HEK293 (cell line): ENCODE measurements at regions not wholly inside any gene's neighbourhood (a gene's known extent, or its start where the extent isn't known, plus 50 kb on each side); places are given as distances from the start of the nearest gene placed in this dataset.

Source experiments
- BCL11B ChIP-seq: fragments of 450-650 bp; formaldehyde crosslinking; IDR thresholded peaks from 2 replicates; pipeline ENCODE4 v1.5.1; 2016; ENCODE audit warnings: low read depth, missing biosample characterization, missing genetic modification characterization
- SCRT2 ChIP-seq: fragments of 450-650 bp; formaldehyde crosslinking; IDR thresholded peaks from 2 replicates; pipeline ENCODE4 v1.5.1; 2016; ENCODE audit warnings: missing biosample characterization, missing genetic modification characterization
- YY1 ChIP-seq: fragments of 450-650 bp; formaldehyde crosslinking; IDR thresholded peaks from 2 replicates; pipeline ENCODE4 v1.5.1; 2018; ENCODE audit warnings: missing biosample characterization, missing genetic modification characterization
- ZIC2 ChIP-seq: fragments of 450-650 bp; formaldehyde crosslinking; IDR thresholded peaks from 2 replicates; pipeline ENCODE4 v1.5.1; 2016; ENCODE audit warnings: missing biosample characterization, missing genetic modification characterization
- ZNF184 ChIP-seq: fragments of 450-650 bp; IDR thresholded peaks from 2 replicates; pipeline ENCODE4 v1.5.1; 2018; ENCODE audit warnings: missing biosample characterization, mild to moderate bottlenecking, missing genetic modification characterization
- ZNF2 ChIP-seq: fragments of 450-650 bp; formaldehyde crosslinking; IDR thresholded peaks from 2 replicates; pipeline ENCODE4 v1.5.1; 2016; ENCODE audit warnings: missing biosample characterization, missing genetic modification characterization
- ZNF221 ChIP-seq: fragments of 450-650 bp; formaldehyde crosslinking; IDR thresholded peaks from 2 replicates; pipeline ENCODE4 v1.5.1; 2017; ENCODE audit warnings: missing biosample characterization, missing genetic modification characterization, borderline replicate concordance
- ZNF274 ChIP-seq, 2 experiments: fragments of 200-500 bp in 1 of 2; fragments of 450-650 bp in 1 of 2; sonication (Bioruptor generic) in 1 of 2; formaldehyde crosslinking in 1 of 2; IDR thresholded peaks; 2 replicates each; pipeline versions ENCODE4 v1.5.1 to v1.6.1; 2014 to 2016; ENCODE audit warnings: borderline replicate concordance in 1 of 2, inconsistent platforms in 1 of 2, low read length in 1 of 2, missing biosample characterization in 1 of 2, missing genetic modification characterization in 1 of 2
- ZNF558 ChIP-seq: fragments of 450-650 bp; formaldehyde crosslinking; IDR thresholded peaks from 2 replicates; pipeline ENCODE4 v1.5.1; 2016; ENCODE audit warnings: missing biosample characterization, missing genetic modification characterization
- ZNF561 ChIP-seq: fragments of 450-650 bp; IDR thresholded peaks from 2 replicates; pipeline ENCODE4 v1.5.1; 2018; ENCODE audit warnings: missing biosample characterization, missing genetic modification characterization, borderline replicate concordance
- ZNF660 ChIP-seq: fragments of 450-650 bp; IDR thresholded peaks from 2 replicates; pipeline ENCODE4 v1.5.1; 2018; ENCODE audit warnings: missing biosample characterization, mild to moderate bottlenecking, missing genetic modification characterization
- TF ChIP-seq, protein P1 (sequence below): fragments of 450-650 bp; formaldehyde crosslinking; IDR thresholded peaks from 2 replicates; pipeline ENCODE4 v1.5.1; 2016; ENCODE audit warnings: missing biosample characterization, missing genetic modification characterization
- TF ChIP-seq, protein P2 (sequence below): fragments of 450-650 bp; formaldehyde crosslinking; IDR thresholded peaks from 2 replicates; pipeline ENCODE4 v1.5.1; 2016; ENCODE audit warnings: missing biosample characterization, missing genetic modification characterization
- TF ChIP-seq, protein P3 (sequence below): fragments of 450-650 bp; formaldehyde crosslinking; IDR thresholded peaks from 2 replicates; pipeline ENCODE4 v1.5.1; 2016; ENCODE audit warnings: missing biosample characterization, missing genetic modification characterization

DNA sequence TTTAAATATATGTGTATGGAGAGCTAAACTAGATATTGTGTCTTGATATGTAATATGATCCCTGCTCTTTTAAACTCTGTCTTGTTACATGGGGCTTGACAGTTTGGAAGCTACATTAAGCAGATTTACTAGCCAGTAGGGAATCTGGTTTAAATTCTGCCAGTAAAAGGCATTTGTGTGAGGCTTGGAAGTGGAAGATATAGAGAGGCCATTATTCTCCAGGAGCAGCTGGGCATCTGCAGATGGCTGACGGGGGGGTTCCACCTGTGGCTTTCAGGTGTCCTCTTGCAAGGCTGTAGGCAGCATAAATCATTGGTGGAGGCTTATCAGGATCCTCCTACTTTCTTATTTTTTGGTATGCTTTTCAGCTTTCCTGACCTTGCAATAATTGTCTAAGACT lies 179.1 kb upstream of the FBXL7 start:
- TF ChIP-seq, protein P1, sequence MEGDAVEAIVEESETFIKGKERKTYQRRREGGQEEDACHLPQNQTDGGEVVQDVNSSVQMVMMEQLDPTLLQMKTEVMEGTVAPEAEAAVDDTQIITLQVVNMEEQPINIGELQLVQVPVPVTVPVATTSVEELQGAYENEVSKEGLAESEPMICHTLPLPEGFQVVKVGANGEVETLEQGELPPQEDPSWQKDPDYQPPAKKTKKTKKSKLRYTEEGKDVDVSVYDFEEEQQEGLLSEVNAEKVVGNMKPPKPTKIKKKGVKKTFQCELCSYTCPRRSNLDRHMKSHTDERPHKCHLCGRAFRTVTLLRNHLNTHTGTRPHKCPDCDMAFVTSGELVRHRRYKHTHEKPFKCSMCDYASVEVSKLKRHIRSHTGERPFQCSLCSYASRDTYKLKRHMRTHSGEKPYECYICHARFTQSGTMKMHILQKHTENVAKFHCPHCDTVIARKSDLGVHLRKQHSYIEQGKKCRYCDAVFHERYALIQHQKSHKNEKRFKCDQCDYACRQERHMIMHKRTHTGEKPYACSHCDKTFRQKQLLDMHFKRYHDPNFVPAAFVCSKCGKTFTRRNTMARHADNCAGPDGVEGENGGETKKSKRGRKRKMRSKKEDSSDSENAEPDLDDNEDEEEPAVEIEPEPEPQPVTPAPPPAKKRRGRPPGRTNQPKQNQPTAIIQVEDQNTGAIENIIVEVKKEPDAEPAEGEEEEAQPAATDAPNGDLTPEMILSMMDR (tag by site-specific recombination) = no peak
- TF ChIP-seq YY1 (tag by site-specific recombination) (no peak), ZNF221 (tag by site-specific recombination) (no peak), ZNF561 (tag by site-specific recombination) (no peak), SCRT2 (tag by site-specific recombination) (no peak), ZNF274 (IDR thresholded peaks at IDR 0.05; ENCODE audit: low read length) (no peak), ZNF274 (tag by site-specific recombination; IDR thresholded peaks at IDR 0.05; ENCODE audit: borderline replicate concordance) (no peak), ZNF2 (no peak), ZNF660 (tag by site-specific recombination) (no peak), ZIC2 (tag by site-specific recombination) (no peak), ZNF184 (tag by site-specific recombination) (no peak), BCL11B (tag by site-specific recombination) (no peak), ZNF558 (tag by site-specific recombination) (no peak)
- TF ChIP-seq, protein P2, sequence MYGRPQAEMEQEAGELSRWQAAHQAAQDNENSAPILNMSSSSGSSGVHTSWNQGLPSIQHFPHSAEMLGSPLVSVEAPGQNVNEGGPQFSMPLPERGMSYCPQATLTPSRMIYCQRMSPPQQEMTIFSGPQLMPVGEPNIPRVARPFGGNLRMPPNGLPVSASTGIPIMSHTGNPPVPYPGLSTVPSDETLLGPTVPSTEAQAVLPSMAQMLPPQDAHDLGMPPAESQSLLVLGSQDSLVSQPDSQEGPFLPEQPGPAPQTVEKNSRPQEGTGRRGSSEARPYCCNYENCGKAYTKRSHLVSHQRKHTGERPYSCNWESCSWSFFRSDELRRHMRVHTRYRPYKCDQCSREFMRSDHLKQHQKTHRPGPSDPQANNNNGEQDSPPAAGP (tag by site-specific recombination) = no peak
- TF ChIP-seq, protein P3, sequence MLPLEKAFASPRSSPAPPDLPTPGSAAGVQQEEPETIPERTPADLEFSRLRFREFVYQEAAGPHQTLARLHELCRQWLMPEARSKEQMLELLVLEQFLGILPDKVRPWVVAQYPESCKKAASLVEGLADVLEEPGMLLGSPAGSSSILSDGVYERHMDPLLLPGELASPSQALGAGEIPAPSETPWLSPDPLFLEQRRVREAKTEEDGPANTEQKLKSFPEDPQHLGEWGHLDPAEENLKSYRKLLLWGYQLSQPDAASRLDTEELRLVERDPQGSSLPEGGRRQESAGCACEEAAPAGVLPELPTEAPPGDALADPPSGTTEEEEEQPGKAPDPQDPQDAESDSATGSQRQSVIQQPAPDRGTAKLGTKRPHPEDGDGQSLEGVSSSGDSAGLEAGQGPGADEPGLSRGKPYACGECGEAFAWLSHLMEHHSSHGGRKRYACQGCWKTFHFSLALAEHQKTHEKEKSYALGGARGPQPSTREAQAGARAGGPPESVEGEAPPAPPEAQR (tag by site-specific recombination) = no peak
